ENCODE measurements at regions not wholly inside any gene's neighbourhood (a gene's known extent, or its start where the extent isn't known, plus 50 kb on each side); places are given as distances from the start of the nearest gene placed in this dataset.

DNA sequence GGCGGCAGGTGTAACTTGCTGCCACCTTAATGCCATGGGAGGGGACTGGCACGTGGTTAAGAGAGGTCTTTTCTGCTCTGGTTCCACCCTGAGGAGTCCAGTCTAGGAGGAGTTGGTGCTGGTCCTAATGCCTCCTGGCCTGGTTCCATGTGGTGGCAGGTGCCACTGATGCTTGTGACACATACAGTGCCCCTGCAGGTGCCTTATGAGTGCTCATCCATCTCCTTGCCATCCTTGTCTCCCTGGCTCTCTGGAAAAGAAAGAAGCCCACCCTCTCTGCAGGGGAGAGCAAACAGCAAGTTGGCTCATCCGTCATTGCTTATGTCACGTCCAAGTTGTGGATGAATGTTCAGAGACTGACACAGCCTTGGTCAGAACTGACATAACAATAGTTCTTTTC, 175.8 kb upstream of the DPH6 start:
- H3K4me1 Mint-ChIP-seq: no peaks in the 10 kb centered on the region
- H3K27me3 Mint-ChIP-seq: peaks cover 2% of the 10 kb centered on the region
- H3K9me3 Mint-ChIP-seq: no peaks in the 10 kb centered on the region
- no peaks in the 10 kb centered on the region for H3K36me3 Mint-ChIP-seq
- H3K27ac Mint-ChIP-seq: no peak overlapping the region
- H3K4me3 Mint-ChIP-seq: no peak overlapping the region

DNA sequence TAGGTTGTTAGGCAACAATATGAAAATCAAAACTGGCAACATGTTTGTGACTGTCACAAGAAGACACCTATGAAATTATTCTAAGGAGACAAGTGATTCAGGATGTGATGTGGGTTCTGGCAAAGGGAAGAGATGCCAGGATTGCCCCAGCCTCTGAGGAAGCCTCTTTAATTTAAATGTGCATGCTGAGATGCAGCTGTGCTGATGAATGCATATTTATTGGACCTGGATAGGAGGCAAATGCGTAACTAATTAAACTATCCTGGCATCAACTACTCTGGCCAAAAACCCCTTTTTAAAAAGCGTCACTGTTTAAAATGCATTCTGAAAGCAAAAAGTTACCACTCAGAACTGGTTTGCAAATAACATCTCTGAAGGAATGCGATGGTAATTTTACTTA, 176.5 kb upstream of the DPH6 start:
- H3K4me3 Mint-ChIP-seq: no peak overlapping the region
- H3K27ac Mint-ChIP-seq: no peak overlapping the region
- H3K27me3 Mint-ChIP-seq: peaks cover 2% of the 10 kb centered on the region
- no peaks in the 10 kb centered on the region for H3K36me3 Mint-ChIP-seq
- H3K4me1 Mint-ChIP-seq: no peaks in the 10 kb centered on the region
- H3K9me3 Mint-ChIP-seq: no peaks in the 10 kb centered on the region

DNA sequence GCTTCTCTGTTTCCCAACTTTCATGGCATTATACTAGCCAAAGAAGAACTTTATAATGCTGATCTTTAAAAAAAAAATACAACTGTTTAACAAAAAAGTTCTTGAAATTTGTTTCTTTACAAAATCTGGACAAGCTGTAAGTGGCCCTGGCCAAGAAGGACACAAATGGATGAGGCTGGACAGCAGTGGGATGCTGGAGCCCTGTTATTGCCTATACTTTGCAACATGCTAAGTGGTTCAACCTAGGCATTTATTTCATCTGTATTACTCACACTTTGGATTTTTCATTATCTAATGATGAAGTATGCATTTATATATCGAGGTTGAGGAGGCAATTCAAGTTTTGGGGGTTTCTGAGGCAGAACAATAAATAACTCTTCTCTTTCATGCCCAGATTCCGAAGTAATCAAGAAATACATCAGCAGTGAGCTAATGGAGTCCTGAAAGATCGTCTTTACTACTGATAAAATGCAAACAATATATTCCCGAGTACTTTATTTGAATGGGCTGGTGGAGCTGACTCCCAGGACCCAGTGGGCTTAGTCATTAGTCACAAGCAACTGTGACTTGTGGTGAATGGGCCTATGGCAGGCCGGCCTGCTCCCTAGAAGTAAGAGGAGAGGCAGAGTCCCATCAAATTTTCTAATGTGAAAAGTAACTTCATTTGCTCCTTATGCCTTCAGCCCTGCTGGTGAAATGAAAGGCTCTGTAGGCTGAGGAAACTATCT, 177.3 kb upstream of the DPH6 start:
- H3K4me1 Mint-ChIP-seq: no peaks in the 10 kb centered on the region
- H3K4me3 Mint-ChIP-seq: no peak overlapping the region
- no peaks in the 10 kb centered on the region for H3K9me3 Mint-ChIP-seq
- H3K36me3 Mint-ChIP-seq: no peaks in the 10 kb centered on the region
- no peak overlapping the region for H3K27ac Mint-ChIP-seq
- peaks cover 2% of the 10 kb centered on the region for H3K27me3 Mint-ChIP-seq

DNA sequence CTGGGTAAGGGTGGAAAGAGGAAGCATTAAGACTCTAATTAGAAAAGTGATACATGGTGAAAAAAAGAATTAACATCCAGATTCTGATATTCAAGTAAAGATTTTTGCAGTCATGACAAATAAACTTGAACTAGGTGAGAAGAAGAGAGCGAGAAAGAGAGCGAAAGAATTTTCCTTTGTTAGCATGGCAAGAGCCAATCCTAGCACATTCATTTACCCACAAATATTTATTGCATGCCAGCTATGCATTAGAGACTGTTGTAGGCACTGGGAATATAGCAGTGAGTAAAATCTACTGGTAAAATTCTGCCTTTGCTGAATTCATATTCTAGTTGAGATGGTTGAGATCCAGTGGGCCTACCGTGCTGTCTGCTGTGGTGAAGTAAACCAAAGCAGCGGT, 177.9 kb upstream of the DPH6 start:
- no peaks in the 10 kb centered on the region for H3K4me1 Mint-ChIP-seq
- H3K36me3 Mint-ChIP-seq: no peaks in the 10 kb centered on the region
- H3K27ac Mint-ChIP-seq: no peak overlapping the region
- H3K9me3 Mint-ChIP-seq: no peaks in the 10 kb centered on the region
- H3K27me3 Mint-ChIP-seq: peaks cover 2% of the 10 kb centered on the region
- no peak overlapping the region for H3K4me3 Mint-ChIP-seq

DNA sequence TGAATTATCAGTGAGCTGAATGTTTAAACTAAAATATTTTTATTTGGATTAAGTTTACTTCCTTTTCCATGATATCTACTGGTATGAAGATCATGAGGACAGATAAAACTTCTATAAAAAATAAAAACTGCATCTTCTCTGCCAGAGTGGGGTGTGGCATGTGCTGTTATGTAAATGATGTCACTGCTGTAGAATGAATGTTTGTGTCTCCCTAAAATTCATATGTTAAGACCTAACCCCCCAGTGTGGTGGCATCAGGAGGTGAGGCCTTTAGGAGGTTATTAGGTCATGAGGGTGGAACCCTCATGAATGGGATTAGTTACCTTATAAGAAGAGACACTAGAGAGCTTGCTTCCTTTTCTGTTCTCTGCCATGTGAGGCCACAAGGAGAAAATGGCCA, 178.7 kb upstream of the DPH6 start:
- H3K4me3 Mint-ChIP-seq: no peak overlapping the region
- no peaks in the 10 kb centered on the region for H3K4me1 Mint-ChIP-seq
- no peaks in the 10 kb centered on the region for H3K9me3 Mint-ChIP-seq
- no peaks in the 10 kb centered on the region for H3K36me3 Mint-ChIP-seq
- no peaks in the 10 kb centered on the region for H3K27me3 Mint-ChIP-seq
- peak overlapping the region in 1 of 3 donors; percentile 40 for H3K27ac Mint-ChIP-seq

DNA sequence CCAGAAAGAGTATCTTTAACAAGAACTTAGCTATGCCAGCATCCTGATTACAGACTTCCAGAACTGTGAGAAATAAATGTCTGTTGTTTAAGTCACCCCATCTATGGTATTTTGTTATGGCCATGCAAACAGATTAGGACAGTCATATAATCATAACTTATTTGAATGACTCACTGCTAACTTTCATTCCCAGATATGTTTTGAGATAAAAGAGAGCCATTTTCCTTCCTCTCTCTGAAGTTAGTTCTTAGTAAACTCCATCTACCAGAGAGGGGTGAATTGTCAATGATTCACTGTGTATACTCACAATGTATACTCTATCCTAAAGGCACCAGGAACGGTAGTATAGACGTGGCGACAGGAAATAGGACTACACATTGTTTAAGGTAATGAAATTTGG, 179.4 kb upstream of the DPH6 start:
- H3K27me3 Mint-ChIP-seq: no peaks in the 10 kb centered on the region
- no peaks in the 10 kb centered on the region for H3K4me1 Mint-ChIP-seq
- H3K27ac Mint-ChIP-seq: no peak overlapping the region
- H3K9me3 Mint-ChIP-seq: no peaks in the 10 kb centered on the region
- H3K4me3 Mint-ChIP-seq: no peak overlapping the region
- H3K36me3 Mint-ChIP-seq: no peaks in the 10 kb centered on the region

DNA sequence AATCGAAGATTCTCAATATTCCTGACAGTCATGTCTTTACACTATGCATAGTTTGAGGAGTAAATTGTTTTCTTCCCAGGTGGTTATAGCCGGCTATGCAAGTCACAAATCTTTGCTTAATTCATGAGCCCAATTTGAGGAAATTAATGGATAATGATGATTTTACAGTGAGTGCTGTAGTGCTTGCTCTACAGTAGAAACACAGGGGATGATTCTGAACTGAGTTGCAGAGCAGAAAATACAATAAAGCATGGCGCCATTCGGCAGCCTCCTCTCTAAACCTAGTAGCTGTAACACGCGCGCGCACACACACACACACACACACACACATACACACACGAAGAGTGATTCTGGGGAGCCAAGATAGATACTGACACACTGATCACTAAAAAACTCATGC, 181.7 kb upstream of the DPH6 start:
- no peaks in the 10 kb centered on the region for H3K9me3 Mint-ChIP-seq
- no peaks in the 10 kb centered on the region for H3K36me3 Mint-ChIP-seq
- H3K4me1 Mint-ChIP-seq: no peaks in the 10 kb centered on the region
- H3K27me3 Mint-ChIP-seq: no peaks in the 10 kb centered on the region
- H3K4me3 Mint-ChIP-seq: no peak overlapping the region
- H3K27ac Mint-ChIP-seq: no peak overlapping the region

DNA sequence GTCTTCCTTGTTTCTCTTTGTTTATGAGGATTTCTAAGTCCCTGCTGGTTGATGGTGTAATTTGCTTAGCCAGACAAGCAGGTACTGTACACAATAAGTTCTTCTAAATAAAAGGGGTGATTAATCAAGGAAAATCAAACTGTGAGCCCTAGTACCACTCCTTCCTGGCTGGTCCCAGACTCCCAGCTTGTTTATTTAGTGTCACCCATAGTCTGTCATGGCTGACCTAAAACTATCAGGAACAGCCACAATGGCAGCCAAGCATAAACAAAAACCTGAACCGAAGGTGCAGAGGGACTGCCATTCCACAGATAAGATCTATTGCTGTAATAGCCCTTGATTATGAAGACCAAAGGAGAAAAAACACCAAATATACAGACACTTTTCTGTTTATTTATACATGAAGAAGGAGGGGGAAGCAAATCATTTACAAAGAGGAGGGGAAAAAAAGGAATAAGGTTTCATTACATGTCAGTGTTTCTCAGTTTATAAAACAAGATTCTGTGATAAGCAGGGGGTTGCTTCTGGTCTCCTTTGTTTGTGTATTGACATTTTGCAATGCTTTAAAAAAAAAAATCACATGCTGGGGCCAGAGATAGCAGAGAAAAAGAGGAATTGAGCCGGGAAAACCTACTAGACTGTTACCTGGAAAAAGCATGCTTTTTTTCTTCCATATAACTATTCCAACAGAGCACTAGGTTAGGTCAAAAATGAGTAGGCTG, 182.4 kb upstream of the DPH6 start:
- H3K27ac Mint-ChIP-seq: no peak overlapping the region
- no peaks in the 10 kb centered on the region for H3K9me3 Mint-ChIP-seq
- H3K4me1 Mint-ChIP-seq: no peaks in the 10 kb centered on the region
- no peaks in the 10 kb centered on the region for H3K27me3 Mint-ChIP-seq
- H3K36me3 Mint-ChIP-seq: no peaks in the 10 kb centered on the region
- no peak overlapping the region for H3K4me3 Mint-ChIP-seq

DNA sequence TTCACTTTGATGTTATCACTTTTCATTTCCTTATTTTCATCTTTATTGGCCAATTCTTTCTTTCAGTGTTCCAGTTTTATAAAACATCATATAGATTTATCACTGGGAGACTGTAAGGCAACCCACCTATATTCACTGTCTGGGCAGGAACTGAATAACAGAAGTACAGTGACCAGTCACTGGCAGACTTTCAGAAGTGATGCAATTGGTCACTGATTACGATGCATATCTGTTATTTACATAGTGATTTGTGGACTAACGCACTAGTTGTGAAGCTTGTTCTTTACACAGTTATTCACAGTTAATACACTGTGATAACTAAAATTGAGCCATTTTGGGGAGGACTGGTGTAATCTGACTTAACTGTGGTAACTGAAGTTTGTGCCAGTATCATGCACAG, 190.2 kb upstream of the DPH6 start:
- Mint-ChIP-seq H3K9me3 (peaks cover 0 to 4% (median 0%) of the 10 kb centered on the region in 3 donors), H3K36me3 (no peaks in the 10 kb centered on the region), H3K27ac (no peak overlapping the region), H3K4me1 (no peaks in the 10 kb centered on the region), H3K4me3 (no peak overlapping the region), H3K27me3 (peaks cover 1% of the 10 kb centered on the region)

DNA sequence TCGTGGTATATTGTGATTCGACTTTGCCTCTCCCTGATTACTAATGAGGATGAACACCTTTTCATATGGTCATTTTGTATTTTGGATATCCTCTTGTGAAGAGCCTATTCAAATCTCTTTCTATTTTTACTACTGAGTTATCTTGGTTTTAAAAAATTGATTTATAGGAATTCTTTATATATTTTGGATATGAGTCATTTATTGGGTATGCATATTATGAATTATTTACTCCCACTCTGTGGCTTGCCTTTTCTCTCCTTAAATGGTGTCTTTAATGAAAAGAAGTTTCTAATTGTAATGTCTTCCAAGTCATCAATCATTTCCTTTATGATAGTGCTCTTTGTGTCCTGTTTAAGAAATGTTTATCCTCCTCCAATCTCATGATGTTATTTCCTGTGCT, 191.5 kb upstream of the DPH6 start:
- Mint-ChIP-seq H3K4me3 (no peak overlapping the region), H3K27me3 (peaks cover 1% of the 10 kb centered on the region), H3K27ac (no peak overlapping the region), H3K9me3 (peaks cover 0 to 4% (median 0%) of the 10 kb centered on the region in 3 donors), H3K4me1 (no peaks in the 10 kb centered on the region), H3K36me3 (no peaks in the 10 kb centered on the region)

DNA sequence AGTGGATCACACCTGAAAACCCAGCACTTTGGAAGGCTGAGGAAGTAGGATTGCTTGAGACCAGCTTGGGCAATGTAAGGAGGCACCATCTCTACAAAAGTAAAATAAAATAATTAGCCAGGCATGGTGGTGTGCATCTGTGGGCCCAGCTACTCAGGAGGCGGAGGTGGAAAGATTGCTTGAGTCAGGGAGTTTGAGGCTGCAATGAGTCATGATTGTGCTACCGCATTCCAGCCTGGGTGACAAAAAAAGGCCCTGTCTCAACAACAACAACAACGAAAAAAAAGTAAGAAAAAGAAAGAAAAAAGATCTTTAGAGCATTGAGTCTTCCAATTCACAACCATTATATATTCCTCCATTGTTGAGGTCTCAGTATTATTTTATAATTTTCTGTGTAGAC, 192.4 kb upstream of the DPH6 start:
- H3K27me3 Mint-ChIP-seq: peaks cover 1% of the 10 kb centered on the region
- peaks cover 0 to 4% (median 0%) of the 10 kb centered on the region in 3 donors for H3K9me3 Mint-ChIP-seq
- no peaks in the 10 kb centered on the region for H3K36me3 Mint-ChIP-seq
- H3K27ac Mint-ChIP-seq: no peak overlapping the region
- no peak overlapping the region for H3K4me3 Mint-ChIP-seq
- no peaks in the 10 kb centered on the region for H3K4me1 Mint-ChIP-seq

DNA sequence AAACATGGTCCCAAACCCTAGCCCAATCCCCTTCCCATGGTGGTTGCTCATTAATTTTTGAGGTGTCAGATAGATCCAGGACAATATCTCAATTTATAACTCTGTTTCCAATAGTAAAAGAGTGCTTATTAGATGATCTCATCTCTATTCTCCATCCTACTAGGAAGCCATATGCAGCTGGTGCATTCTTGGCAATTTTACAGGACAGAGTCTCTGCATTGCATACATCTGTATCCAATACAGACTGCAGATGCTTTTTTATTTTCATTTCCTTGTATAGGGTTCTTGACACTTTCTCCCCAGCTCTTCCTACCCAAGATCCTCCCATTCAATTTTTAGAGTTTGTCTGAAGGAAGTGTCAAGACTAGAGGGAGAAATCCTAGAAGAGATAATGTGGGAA, 194.8 kb upstream of the DPH6 start:
- Mint-ChIP-seq H3K9me3 (peaks cover 0 to 4% (median 0%) of the 10 kb centered on the region in 3 donors), H3K27me3 (peaks cover 1% of the 10 kb centered on the region), H3K27ac (no peak overlapping the region), H3K36me3 (no peaks in the 10 kb centered on the region), H3K4me3 (no peak overlapping the region), H3K4me1 (no peaks in the 10 kb centered on the region)

DNA sequence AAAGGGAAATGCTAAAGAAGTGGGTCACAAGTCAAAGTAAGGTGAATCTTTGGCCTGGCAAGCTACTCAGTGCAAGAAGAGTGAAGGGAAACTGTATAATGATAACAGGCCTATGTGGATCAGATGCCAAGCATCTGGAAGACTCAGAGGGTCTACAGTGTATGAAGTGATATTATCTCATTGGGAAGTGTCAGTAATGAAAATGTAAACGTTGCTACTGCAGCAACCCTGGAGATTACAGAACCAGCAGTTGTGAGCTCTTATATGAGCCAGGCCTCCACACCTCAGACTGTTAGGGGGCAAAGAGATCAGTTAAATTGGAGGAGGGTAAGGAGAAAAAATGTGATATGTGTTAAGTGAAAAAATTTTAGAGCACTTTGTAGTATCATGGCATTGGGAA, 195.4 kb upstream of the DPH6 start:
- no peaks in the 10 kb centered on the region for H3K4me1 Mint-ChIP-seq
- H3K27ac Mint-ChIP-seq: no peak overlapping the region
- peaks cover 1% of the 10 kb centered on the region for H3K27me3 Mint-ChIP-seq
- no peak overlapping the region for H3K4me3 Mint-ChIP-seq
- no peaks in the 10 kb centered on the region for H3K36me3 Mint-ChIP-seq
- peaks cover 0 to 4% (median 0%) of the 10 kb centered on the region in 3 donors for H3K9me3 Mint-ChIP-seq

DNA sequence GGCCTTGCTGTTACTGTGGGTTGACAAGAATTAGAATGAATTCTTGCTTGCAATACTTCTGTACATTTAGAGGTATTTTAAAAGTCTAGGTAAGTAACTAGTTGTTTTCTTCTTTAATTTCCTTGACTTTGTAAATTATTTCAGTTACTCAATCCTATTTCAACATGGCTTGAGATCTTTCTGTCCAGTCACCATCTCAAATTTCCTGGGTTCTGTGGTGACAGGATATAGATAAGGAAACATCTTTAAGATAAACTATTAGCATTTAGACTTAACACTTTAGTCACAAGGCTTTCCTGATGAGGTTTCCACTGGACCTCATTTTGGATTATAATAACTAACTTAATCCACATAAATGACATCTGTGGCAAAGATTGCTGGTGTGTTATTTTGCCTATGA, 195.9 kb upstream of the DPH6 start:
- Mint-ChIP-seq H3K36me3 (no peaks in the 10 kb centered on the region), H3K27ac (no peak overlapping the region), H3K9me3 (peaks cover 0 to 4% (median 0%) of the 10 kb centered on the region in 3 donors), H3K4me3 (no peak overlapping the region), H3K27me3 (peaks cover 1% of the 10 kb centered on the region), H3K4me1 (no peaks in the 10 kb centered on the region)

DNA sequence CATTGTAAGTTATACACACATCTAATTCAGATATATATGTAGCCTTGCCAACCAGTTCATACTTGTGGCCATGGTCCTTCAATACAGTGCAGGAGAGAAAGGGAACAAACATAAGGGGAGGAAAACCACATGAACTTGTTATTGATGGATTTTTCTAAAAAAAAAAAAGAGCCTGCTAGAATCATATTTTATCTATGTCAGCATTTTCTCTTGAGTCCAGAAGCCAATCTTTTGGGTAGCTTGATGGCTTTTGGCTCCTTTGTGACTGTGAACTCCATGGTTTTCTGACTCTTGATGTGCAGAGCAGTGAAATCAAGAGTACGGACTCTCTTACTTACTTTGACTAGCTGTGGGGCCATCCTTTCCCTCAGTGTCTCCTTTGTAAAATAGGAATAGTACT, 197.4 kb upstream of the DPH6 start:
- no peak overlapping the region for H3K27ac Mint-ChIP-seq
- H3K4me1 Mint-ChIP-seq: no peaks in the 10 kb centered on the region
- no peaks in the 10 kb centered on the region for H3K36me3 Mint-ChIP-seq
- H3K4me3 Mint-ChIP-seq: no peak overlapping the region
- no peaks in the 10 kb centered on the region for H3K9me3 Mint-ChIP-seq
- H3K27me3 Mint-ChIP-seq: peaks cover 1% of the 10 kb centered on the region

DNA sequence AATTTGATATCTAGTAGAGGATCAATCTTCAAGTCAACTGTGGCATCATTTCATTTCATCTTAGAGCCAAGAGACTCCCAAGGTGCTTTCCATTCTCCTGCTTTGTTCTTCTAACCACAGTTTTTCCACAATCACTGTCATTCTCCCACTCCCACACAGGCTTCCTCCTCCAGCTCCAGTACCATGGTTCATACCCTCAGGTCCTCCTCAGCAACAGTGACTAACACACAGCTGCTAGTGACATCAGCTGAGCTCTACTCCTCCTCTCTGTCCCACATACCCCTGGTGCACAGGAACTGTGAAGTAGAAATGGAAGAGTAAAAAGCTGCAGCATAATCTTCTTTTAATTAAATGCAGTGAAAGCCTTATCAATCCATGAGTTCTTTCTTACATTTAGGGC, 200.2 kb upstream of the DPH6 start:
- no peaks in the 10 kb centered on the region for H3K9me3 Mint-ChIP-seq
- no peaks in the 10 kb centered on the region for H3K36me3 Mint-ChIP-seq
- no peak overlapping the region for H3K27ac Mint-ChIP-seq
- H3K27me3 Mint-ChIP-seq: no peaks in the 10 kb centered on the region
- no peak overlapping the region for H3K4me3 Mint-ChIP-seq
- H3K4me1 Mint-ChIP-seq: no peaks in the 10 kb centered on the region

Data from IgD-negative memory B cell (primary cell).